CD4-positive, alpha-beta T cell treated with Interferon alpha-2 for 1 hour (primary cell): ENCODE measurements at regions not wholly inside any gene's neighbourhood (a gene's known extent, or its start where the extent isn't known, plus 50 kb on each side); places are given as distances from the start of the nearest gene placed in this dataset.

Experiments used
- DNase-seq, 2 donors: peaks; one replicate each; pipeline ENCODE4 v3.0.0-alpha.2; 2020 to 2022

DNA sequence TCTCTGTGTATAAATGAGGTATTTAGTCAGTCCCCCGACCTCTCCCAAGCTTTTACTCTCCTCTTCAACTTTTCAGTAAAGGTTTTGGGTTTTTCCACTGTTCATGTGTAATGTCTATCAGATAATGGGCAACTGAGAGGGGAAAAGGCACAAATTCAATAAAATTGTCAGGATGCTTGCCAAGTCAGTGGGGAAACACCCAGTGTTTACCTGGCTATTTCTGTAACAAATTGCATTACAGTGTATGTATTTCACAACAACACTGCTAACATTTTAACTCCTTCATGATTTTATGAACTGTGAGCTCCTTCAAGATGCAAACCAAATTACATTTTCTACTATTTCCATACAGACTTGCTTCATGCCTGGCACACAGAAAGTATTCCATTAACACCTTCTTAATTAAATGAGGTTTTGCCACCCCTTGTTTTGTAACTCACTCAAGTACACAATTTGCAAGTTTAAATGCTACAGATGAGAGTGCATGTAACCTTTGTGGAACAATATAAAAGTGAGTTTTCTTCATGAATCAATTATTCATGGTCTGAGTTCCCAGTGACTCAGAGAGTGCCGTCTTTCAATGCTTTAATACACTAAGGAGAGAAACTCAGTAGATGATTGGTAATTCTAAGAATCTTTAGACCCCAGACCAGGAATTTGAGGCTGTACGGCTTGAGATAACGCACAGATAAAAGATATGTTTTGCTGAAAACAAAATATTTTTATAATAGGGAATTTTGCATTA lies 149.8 kb upstream of the TLL1 start:
- no peak for DNase-seq

DNA sequence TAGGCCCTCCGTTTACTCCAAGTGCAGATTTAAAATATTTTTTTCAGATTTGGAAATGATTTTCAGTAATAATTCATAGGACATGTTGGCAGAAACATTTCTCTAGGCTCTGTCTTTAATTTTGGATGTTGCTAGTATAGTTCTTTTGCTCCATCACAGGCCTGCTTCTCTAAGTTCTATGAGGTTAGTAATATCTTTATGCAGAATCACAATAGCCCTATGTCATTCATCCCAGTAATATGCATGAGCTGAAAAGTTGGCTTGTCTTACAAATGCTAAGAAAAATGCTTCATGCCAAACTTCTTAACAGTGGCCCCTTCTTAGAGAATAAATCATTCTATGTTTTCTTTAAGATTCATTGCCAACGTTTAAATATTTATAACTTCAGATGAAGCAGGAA lies 148.3 kb upstream of the TLL1 start:
- no peak for DNase-seq

DNA sequence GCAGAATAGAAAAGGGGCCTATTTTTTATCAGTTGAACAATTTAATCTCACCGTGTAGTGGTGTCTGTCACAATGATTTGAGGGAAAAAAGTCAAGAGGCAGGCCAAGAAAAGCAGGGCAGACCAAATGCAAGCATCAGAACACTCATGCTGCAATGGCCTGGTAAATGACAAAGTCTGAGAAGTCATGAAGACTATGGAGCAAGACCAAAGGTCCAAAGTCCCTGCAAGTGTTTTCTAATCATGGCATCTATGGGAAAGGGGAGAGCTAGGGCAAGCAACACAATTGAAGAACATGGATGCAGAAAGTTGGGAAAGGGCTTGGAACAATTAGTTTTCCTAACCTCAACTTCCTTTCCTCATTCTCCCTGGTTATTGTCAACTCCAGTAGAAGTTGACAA lies 147.7 kb upstream of the TLL1 start:
- DNase-seq, result no peak

GRCh38 chr4:165726831-165727230 lies 146.2 kb upstream of the TLL1 start:
- no peak for DNase-seq

DNA sequence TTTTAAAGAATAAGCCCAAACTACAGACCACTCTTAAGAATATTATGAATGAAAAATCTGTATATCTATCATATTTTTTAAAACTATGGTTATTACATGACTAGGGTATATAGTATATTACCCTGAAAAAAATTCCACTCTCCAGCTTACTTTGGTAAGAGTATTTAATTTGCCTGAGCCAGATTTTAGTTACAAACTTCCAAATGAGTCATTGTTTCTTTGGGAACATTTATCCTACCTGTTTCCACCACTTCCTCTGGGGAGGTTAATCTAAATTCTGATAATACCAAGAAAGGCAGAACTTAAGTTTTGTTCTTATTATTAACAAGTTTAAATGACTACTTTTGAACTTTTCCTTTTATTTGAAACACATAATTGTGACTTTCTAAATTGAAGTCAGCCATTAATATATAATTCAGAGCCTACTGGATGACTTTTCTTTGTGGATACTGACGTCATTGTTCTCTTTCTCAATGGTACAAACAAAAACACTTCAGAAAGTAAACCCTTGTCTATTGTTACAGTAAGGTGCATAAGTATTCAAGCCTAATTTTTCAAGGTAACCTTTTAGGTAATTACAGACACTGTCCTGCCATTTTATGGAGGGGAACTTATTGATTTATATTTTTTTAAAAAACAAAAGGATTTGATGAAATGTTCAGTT lies 135.6 kb upstream of the TLL1 start:
- DNase-seq, result no peak

DNA sequence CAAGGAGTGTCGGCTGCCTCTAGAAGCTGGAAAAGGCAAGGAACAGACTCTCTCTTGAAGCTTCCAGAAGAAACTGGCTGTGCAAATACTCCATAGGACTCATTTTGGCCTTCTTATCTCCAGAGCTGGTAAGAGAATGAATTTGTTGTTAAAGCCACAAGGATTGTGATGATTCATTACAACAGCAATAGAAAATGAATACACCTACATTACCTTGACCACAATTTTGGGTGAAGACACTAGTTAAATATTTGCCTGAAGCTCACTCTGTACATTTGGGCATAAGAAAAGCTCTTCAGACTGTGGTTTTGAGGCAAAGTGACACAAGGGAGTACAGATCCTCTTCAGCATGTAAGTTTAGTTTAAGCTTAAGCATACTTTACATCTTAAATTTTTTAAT lies 134.5 kb upstream of the TLL1 start:
- DNase-seq, result no peak

- no peak for DNase-seq
These were observed 132.1 kb upstream of the TLL1 start for GRCh38 chr4:165740911-165741310.

DNA sequence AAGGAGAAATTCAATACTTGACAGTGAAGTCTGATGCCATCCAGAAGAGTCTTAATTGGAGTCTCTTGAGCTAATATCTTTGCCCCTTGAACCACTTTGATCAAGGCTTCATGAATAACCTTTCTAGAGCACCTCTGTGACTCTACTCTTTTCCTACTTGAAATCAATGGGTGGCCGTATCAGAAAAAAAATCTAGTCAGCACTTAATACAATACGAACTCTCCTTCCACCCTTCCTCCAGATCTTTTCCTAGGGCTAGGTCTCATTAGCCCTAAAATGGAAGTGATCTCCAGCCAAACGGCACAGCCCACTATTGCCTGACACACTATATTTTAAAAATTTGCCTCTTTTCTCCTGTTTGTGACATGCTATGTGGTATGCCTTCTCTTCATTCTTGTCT lies 129.6 kb upstream of the TLL1 start:
- no peak for DNase-seq

DNA sequence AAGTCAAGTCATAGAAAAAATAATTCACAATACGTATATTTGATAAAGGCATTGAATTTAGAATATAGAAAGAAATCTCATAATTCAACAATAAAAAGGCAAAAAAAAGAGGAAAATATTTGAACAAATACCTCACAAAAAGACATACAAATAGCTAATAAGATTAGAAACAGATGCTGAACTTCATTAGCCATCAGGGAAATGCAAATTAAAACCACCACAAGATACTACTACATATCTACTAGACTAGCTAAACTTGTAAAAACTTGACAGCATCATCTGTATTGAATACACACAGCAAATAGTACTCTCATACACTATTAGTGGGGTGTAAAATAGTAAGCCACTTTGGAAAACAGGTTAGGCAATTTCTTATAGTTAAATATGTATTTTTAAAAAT lies 128.7 kb upstream of the TLL1 start:
- DNase-seq, result no peak

- DNase-seq, result no peak
These were observed 124.7 kb upstream of the TLL1 start for GRCh38 chr4:165748321-165748720.

- DNase-seq, result no peak
These were observed 121.2 kb upstream of the TLL1 start for GRCh38 chr4:165751882-165752281.

DNA sequence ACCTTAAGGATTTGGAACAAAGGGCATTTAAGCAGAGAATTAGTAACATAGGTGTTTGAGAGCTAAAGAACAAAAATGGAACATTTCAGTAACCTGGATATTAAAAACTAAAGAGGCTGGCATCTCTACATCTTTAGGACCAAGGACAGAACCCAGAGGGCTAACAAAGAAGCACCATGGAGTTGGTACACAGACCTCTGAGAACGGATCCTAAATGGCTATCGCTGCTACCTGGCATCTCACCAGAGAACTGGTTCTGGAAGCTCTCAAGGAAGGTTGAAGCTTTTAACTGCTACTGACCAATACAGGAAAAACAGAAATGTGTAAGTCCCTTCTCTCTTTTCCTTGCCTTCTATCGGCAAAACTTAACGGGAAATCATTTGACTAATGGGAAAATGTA lies 118.4 kb upstream of the TLL1 start:
- DNase-seq, result no peak

- no peak for DNase-seq
These were observed 116.2 kb upstream of the TLL1 start for GRCh38 chr4:165756836-165757235.

DNA sequence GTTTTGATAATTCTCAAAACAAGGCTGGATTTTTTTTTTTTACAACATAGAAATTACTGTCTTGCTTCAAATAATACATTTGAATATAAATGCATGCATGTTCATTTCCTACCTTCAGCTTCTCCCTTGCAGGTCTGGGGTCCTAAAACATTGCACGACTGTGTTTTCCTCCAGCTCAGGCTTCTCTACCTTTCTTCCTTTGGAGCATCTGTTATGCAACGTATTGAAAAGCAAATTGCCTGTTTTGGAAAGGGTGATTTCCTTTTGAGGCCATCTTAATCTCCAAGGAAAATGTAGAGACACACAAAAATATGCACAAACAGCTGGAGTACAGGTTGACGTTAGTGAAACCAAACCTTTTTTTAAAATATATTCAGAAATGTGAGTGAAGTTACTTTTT lies 115.6 kb upstream of the TLL1 start:
- DNase-seq, result no peak

DNA sequence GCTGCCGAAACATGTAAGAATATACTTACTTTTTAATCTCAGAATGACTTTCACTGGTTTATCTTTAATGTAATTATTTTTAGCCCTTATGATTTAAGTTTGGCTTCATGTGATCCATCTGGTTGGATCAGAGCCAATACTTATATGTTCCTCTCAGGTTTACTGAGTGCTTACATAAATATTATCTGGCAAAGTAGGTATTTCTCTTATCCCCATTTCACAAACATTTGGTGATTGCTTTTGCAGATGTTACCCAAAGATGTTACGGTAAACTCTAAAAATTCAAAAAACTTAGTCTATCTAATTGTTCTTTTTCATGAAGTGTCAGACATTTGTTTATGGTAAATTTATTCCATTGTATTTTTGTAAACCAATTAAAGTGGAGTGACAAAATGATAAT lies 115.0 kb upstream of the TLL1 start:
- DNase-seq, result no peak

DNA sequence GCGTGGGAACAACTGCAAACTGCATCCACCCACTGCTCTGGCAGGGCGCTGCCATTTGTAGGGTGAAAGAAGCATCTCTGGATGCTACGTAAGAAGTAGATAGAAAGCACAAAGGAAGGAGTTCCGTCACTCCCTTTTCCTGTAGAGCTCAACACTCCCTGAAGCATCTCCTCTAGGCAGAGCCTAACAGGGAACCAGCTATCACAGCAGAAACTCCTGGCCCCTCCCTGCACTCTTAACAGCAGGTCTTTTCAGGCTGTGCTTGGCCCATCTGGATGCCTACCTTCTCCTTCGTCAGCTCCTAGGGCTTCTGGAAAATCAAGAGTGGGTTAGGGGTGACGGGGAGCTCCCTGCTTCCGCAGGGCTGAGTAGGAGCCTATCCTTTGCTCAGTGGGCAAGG lies 112.9 kb upstream of the TLL1 start:
- DNase-seq, result no peak

DNA sequence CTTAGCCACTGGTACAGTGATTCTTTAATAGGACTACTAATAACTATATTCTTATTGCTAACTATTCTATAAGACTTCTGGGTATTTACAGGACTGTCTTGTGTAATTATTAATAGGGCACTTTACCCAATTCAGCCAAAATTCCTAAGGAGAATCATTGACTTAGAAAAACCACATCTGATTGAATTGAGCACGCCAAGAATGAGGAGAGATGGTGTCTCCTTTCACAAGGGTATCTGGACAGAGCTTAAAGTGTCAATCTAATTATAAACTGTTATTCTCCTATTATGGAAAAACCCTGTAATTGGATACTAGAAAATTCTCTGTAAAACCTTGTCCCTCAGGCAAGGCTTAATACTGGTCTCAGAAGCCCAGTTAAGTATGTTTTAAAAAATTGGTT lies 111.1 kb upstream of the TLL1 start:
- DNase-seq, result no peak

DNA sequence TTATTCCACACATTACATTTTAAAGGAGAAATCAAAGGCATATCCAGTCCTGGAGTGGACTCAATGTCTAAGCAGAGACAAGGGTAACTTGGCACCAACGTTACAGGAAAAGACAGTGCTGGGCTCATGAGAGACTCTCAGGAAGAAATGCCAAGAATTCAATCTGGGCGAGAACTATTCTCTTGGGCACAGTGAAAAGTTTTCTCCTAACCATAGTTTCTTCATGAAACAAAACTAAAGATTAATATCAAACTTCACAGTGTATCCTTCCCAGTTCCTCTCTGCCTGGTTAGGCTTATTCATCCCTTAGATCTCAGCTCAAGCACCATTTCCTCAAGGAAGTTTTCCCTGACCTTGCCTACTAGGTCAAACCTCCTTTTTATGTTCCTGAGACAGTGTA lies 109.4 kb upstream of the TLL1 start:
- no peak for DNase-seq

DNA sequence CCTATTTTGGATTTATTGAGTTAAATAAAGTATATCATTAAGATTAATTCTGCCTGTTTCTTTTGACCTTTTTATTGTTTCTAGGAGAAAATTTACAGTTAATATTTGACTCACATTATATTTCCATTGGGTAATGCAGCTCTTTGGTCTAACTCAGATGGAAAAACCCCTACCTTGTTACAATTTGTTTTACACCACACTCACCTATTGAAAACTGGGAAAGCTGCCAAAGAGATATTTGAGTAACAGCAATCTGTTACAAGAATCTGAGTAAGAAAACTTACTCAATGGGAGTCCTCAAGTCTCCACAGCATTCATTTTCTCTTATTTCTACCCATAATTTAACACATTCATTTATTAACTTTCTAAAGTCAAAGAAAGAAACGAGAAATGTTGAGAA lies 108.0 kb upstream of the TLL1 start:
- DNase-seq, result no peak

DNA sequence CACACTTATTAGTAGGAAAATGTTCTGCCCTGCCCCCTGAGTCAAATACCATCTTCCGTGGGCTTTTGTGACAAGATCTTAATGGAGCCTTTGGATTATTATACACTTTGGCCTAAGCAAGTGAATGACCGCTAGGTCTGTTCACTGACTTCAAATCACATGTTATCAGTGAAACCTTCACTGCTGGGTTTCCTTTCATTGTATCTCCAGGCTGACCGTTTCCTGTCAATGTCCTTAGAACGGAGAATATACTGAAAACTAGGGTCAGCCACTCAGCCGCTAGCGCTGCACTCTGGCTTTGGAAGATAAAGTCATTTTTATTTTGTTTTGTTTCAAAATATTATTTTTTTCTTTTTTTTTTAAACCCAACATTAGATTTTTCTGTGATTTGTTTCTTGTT lies 107.0 kb upstream of the TLL1 start:
- no peak for DNase-seq

DNA sequence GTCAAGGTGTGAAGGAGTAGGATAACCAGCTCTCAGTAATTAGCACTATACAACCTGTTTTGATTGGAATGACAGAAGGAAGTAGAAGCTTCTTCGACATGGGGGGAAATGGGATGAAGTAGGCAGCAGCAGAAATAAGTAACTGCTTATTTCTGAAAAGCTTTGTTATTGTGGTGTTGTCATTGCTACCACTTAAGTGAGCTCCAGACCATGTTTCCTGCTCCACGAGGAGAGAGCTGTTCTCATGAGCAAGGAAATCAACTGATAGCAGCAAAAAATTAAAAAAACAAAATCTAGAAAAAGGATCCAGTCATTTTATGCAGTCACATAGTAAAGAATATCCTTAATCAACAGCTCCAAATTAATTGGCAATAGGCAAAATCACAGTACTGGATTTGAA lies 106.1 kb upstream of the TLL1 start:
- DNase-seq, result no peak

- no peak for DNase-seq
These were observed 105.4 kb upstream of the TLL1 start for GRCh38 chr4:165767671-165768070.

- DNase-seq, result no peak
These were observed 104.8 kb upstream of the TLL1 start for GRCh38 chr4:165768281-165768680.

GRCh38 chr4:165774326-165774725 lies 98.7 kb upstream of the TLL1 start:
- no peak for DNase-seq
